GM23248 (cell line): ENCODE measurements at regions not wholly inside any gene's neighbourhood (a gene's known extent, or its start where the extent isn't known, plus 50 kb on each side); places are given as distances from the start of the nearest gene placed in this dataset.

Experiments
- EZH2 ChIP-seq: fragments of 200-600 bp; sonication (generic); IDR thresholded peaks from 2 replicates; pipeline ENCODE4 v1.6.1; 2018; ENCODE audit warnings: antibody characterized with exemption, mild to moderate bottlenecking; ENCODE audit not compliant: insufficient read depth, poor library complexity, severe bottlenecking
- EZH2phosphoT487 ChIP-seq: fragments of 200-600 bp; sonication (generic); IDR thresholded peaks from 2 replicates; pipeline ENCODE4 v1.6.1; 2018; ENCODE audit warnings: antibody characterized with exemption, moderate library complexity, mild to moderate bottlenecking, low read depth; ENCODE audit not compliant: insufficient read depth

GRCh38 chr2:95670167-95670566, 78.4 kb downstream of the TRIM43 start:
- no peak for TF ChIP-seq EZH2phosphoT487
- TF ChIP-seq EZH2: no peak
